ENCODE measurements at regions not wholly inside any gene's neighbourhood (a gene's known extent, or its start where the extent isn't known, plus 50 kb on each side); places are given as distances from the start of the nearest gene placed in this dataset.

DNA sequence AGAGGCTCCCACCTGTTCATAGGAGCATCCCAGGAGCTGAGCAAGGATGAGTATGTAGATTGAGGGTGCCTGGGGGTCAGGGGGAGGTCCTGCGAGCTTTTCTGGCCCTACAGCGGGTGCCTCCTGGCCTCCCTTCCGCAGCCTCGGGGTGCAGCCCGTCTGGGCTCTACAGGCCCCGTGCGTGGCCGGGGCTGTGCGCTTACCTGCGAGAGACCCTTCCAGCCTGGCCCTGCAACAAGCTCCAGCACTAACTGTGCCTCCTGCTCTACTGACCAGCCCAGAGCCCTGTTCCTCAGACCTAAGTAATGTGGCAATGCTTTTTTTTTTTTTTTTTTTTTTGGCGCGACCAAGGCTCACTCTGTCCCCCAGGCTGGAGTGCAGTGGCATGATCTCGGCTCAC lies 1129.1 kb downstream of the BRD1 start:
- Histone ChIP-seq H3K79me2 (ENCODE audit: insufficient read depth, low read length) (no peaks in the 10 kb centered on the region), H3K4me1 (ENCODE audit: control insufficient read depth in 1 of 2, insufficient read depth in 2 of 2, low read length in 2 of 2) (no peaks in the 10 kb centered on the region)
- CTCF ChIA-PET: no interaction called here

DNA sequence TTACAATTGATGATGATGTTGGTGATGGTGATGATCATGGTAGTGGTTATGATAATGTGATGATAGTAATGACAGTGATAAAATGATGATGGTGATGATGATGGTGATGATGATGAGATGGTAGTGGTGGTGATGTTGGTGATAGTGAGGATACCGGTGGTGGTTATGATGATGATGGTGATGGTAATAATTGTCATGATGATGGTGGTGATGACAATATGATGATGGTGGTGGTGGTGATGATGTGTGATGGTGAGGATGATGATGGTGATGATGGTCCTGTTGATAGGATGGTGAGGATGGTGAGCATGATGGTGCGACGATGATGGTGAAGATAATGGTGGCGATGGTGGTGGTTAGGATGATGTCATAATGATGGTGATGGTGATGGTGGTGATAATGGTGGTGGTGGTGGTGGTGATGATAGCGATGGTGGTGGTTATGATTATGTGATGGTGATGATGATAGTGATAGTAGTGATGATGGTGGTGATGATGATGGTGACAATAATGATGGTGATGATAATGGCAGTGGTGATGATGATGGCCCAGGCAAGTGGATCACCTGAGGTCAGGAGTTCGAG lies 1129.9 kb downstream of the BRD1 start:
- Histone ChIP-seq H3K9me3 (ENCODE audit: control insufficient read depth in 1 of 2, insufficient read depth in 1 of 2, low read depth in 1 of 2, low read length in 2 of 2) (peaks cover 0 to 6% of the 10 kb centered on the region in 2 experiments; a peak in 1 of 4 replicates), H3K36me3 (ENCODE audit: control insufficient read depth in 1 of 2, insufficient read depth in 2 of 2, low read length in 2 of 2) (no peaks in the 10 kb centered on the region), H3K4me1 (ENCODE audit: control insufficient read depth in 1 of 2, insufficient read depth in 2 of 2, low read length in 2 of 2) (no peaks in the 10 kb centered on the region), H4K20me1 (ENCODE audit: insufficient read depth) (no peaks in the 10 kb centered on the region), H3K27me3 (ENCODE audit: insufficient read depth, low read length) (no peaks in the 10 kb centered on the region), H3K9me2 (ENCODE audit: insufficient read depth) (no peaks in the 10 kb centered on the region), H3K27ac (ENCODE audit: low read depth, low read length) (no peak overlapping the region), H3K79me2 (ENCODE audit: insufficient read depth, low read length) (no peaks in the 10 kb centered on the region), H3K4me2 (ENCODE audit: low read length) (no peak overlapping the region), H2AFZ (ENCODE audit: low read depth, low read length, poor library complexity, severe bottlenecking) (no peak overlapping the region), H3K4me3 (replicated peaks in 1 of 2; ENCODE audit: low read depth in 1 of 2, low read length in 2 of 2) (no peak overlapping the region), H3K9ac (ENCODE audit: low read length) (no peak overlapping the region)
- no peak for DNase-seq (ENCODE audit: low read depth, low spot score)
- TF ChIP-seq TCF7L2 (IDR thresholded peaks at IDR 0.05; ENCODE audit: borderline replicate concordance, extremely low read depth, insufficient read depth, insufficient read length): no peak
- TF ChIP-seq CEBPB (IDR thresholded peaks at IDR 0.05; ENCODE audit: low read depth): no peak
- TF ChIP-seq, protein P1, sequence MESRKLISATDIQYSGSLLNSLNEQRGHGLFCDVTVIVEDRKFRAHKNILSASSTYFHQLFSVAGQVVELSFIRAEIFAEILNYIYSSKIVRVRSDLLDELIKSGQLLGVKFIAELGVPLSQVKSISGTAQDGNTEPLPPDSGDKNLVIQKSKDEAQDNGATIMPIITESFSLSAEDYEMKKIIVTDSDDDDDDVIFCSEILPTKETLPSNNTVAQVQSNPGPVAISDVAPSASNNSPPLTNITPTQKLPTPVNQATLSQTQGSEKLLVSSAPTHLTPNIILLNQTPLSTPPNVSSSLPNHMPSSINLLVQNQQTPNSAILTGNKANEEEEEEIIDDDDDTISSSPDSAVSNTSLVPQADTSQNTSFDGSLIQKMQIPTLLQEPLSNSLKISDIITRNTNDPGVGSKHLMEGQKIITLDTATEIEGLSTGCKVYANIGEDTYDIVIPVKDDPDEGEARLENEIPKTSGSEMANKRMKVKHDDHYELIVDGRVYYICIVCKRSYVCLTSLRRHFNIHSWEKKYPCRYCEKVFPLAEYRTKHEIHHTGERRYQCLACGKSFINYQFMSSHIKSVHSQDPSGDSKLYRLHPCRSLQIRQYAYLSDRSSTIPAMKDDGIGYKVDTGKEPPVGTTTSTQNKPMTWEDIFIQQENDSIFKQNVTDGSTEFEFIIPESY (IDR thresholded peaks at IDR 0.05; ENCODE audit: extremely low read depth, insufficient replicate concordance, low read length): no peak
- TF ChIP-seq, protein P2, sequence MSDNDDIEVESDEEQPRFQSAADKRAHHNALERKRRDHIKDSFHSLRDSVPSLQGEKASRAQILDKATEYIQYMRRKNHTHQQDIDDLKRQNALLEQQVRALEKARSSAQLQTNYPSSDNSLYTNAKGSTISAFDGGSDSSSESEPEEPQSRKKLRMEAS (IDR thresholded peaks at IDR 0.05): no peak
- no peak for TF ChIP-seq YY1 (IDR thresholded peaks at IDR 0.05; ENCODE audit: extremely low read depth, insufficient replicate concordance, low read depth, low read length)
- no peak for ATAC-seq
- ChIA-PET RAD21 (ENCODE audit: low non-redundant PET in 1 of 2, low total read pairs in 2 of 2, uncharacterized antibody in 2 of 2, unreplicated experiment in 2 of 2) (no interaction called here), CTCF (no interaction called here), POLR2A (no interaction called here)
- BruUV-seq (replicated peaks): no TSS peak
- intact Hi-C loops (cut with micrococcal nuclease): no loop called here

More for the DNA sequence above, 1129.1 kb downstream of the BRD1 start:
- RAD21 ChIA-PET (ENCODE audit: low non-redundant PET in 1 of 2, low total read pairs in 2 of 2, uncharacterized antibody in 2 of 2, unreplicated experiment in 2 of 2): no interaction called here
- POLR2A ChIA-PET: no interaction called here
- Histone ChIP-seq H4K20me1 (ENCODE audit: insufficient read depth) (no peaks in the 10 kb centered on the region), H3K9me3 (ENCODE audit: control insufficient read depth in 1 of 2, insufficient read depth in 1 of 2, low read depth in 1 of 2, low read length in 2 of 2) (peaks cover 0 to 6% of the 10 kb centered on the region in 2 experiments; a peak in 1 of 4 replicates), H3K9me2 (ENCODE audit: insufficient read depth) (no peaks in the 10 kb centered on the region), H3K4me3 (replicated peaks in 1 of 2; ENCODE audit: low read depth in 1 of 2, low read length in 2 of 2) (no peak overlapping the region), H2AFZ (ENCODE audit: low read depth, low read length, poor library complexity, severe bottlenecking) (no peak overlapping the region), H3K27ac (ENCODE audit: low read depth, low read length) (no peak overlapping the region), H3K36me3 (ENCODE audit: control insufficient read depth in 1 of 2, insufficient read depth in 2 of 2, low read length in 2 of 2) (no peaks in the 10 kb centered on the region), H3K4me2 (ENCODE audit: low read length) (no peak overlapping the region), H3K27me3 (ENCODE audit: insufficient read depth, low read length) (no peaks in the 10 kb centered on the region), H3K9ac (ENCODE audit: low read length) (no peak overlapping the region)
- BruUV-seq (replicated peaks): no TSS peak
- ATAC-seq (no peak), DNase-seq (ENCODE audit: low read depth, low spot score) (no peak)
- no peak for TF ChIP-seq RAD21 (IDR thresholded peaks at IDR 0.05; ENCODE audit: low read depth)
- TF ChIP-seq, protein P3, sequence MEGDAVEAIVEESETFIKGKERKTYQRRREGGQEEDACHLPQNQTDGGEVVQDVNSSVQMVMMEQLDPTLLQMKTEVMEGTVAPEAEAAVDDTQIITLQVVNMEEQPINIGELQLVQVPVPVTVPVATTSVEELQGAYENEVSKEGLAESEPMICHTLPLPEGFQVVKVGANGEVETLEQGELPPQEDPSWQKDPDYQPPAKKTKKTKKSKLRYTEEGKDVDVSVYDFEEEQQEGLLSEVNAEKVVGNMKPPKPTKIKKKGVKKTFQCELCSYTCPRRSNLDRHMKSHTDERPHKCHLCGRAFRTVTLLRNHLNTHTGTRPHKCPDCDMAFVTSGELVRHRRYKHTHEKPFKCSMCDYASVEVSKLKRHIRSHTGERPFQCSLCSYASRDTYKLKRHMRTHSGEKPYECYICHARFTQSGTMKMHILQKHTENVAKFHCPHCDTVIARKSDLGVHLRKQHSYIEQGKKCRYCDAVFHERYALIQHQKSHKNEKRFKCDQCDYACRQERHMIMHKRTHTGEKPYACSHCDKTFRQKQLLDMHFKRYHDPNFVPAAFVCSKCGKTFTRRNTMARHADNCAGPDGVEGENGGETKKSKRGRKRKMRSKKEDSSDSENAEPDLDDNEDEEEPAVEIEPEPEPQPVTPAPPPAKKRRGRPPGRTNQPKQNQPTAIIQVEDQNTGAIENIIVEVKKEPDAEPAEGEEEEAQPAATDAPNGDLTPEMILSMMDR (IDR thresholded peaks at IDR 0.05 in 2 of 3, conservative IDR thresholded peaks at IDR 0.05 in 1 of 3; ENCODE audit: borderline replicate concordance in 1 of 3, insufficient read depth in 1 of 3, low read depth in 2 of 3, low read length in 2 of 3): no peak
- intact Hi-C loops (cut with micrococcal nuclease): no loop called here
